H1 (cell line): ENCODE measurements at regions not wholly inside any gene's neighbourhood (a gene's known extent, or its start where the extent isn't known, plus 50 kb on each side); places are given as distances from the start of the nearest gene placed in this dataset.

ENCODE experiments used
- CHD1 ChIP-seq: IDR thresholded peaks from 2 replicates; pipeline ENCODE4 v1.6.1; 2012; ENCODE audit warnings: low read depth, low read length, improper control_type of control experiment
- EP300 ChIP-seq, 2 experiments: IDR thresholded peaks; 1 replicate in 1 of 2; 2 replicates in 1 of 2; pipeline ENCODE4 v1.6.1; 2011 to 2012; ENCODE audit warnings: low read depth in 2 of 2, low read length in 2 of 2, mild to moderate bottlenecking in 2 of 2, borderline replicate concordance in 1 of 2, inconsistent platforms in 1 of 2, moderate library complexity in 1 of 2
- HDAC2 ChIP-seq, 2 experiments: fragments of 300-600 bp in 1 of 2; sonication (generic) in 1 of 2; IDR thresholded peaks; 2 replicates each; pipeline ENCODE4 v1.6.1; 2011 to 2012; ENCODE audit warnings: low read depth in 2 of 2, low read length in 2 of 2, mild to moderate bottlenecking in 2 of 2, moderate library complexity in 2 of 2, borderline replicate concordance in 1 of 2, inconsistent platforms in 1 of 2
- PHF8 ChIP-seq: fragments of 200-600 bp; sonication (generic); conservative IDR thresholded peaks from 2 replicates; pipeline ENCODE4 v1.7.1; 2012; ENCODE audit warnings: low read depth, mild to moderate bottlenecking, inconsistent platforms, low read length, moderate library complexity
- POLR2A ChIP-seq, 2 experiments: IDR thresholded peaks; 1 replicate in 1 of 2; 2 replicates in 1 of 2; pipeline ENCODE4 v1.6.1; 2011; ENCODE audit warnings: low read depth in 2 of 2, low read length in 2 of 2, mild to moderate bottlenecking in 2 of 2; ENCODE audit errors: control extremely low read depth in 1 of 2
- POLR2AphosphoS5 ChIP-seq: IDR thresholded peaks from 2 replicates; pipeline ENCODE4 v1.6.1; 2011; ENCODE audit warnings: low read depth, low read length
- RBBP5 ChIP-seq: IDR thresholded peaks from 2 replicates; pipeline ENCODE4 v1.7.1; 2012; ENCODE audit warnings: low read depth, mild to moderate bottlenecking, inconsistent platforms, low read length, moderate library complexity, borderline replicate concordance
- SIX5 ChIP-seq: IDR thresholded peaks from 2 replicates; pipeline ENCODE4 v1.6.1; 2011; ENCODE audit warnings: mild to moderate bottlenecking, low read depth, low read length
- SP4 ChIP-seq: IDR thresholded peaks from 2 replicates; pipeline ENCODE4 v1.6.1; 2012; ENCODE audit warnings: low read length, inconsistent platforms
- YY1 ChIP-seq: IDR thresholded peaks from 2 replicates; pipeline ENCODE4 v1.6.1; 2011; ENCODE audit warnings: low read depth, mild to moderate bottlenecking, low read length
- TF ChIP-seq, protein P1 (sequence below): fragments of 300-600 bp; sonication (generic); IDR thresholded peaks from 2 replicates; pipeline ENCODE4 v1.7.1; 2012; ENCODE audit warnings: low read length, moderate library complexity, mild to moderate bottlenecking, inconsistent platforms; ENCODE audit not compliant: insufficient replicate concordance
- TF ChIP-seq, protein P2 (sequence below): IDR thresholded peaks from 2 replicates; pipeline ENCODE4 v1.6.1; 2012; ENCODE audit warnings: inconsistent platforms

DNA sequence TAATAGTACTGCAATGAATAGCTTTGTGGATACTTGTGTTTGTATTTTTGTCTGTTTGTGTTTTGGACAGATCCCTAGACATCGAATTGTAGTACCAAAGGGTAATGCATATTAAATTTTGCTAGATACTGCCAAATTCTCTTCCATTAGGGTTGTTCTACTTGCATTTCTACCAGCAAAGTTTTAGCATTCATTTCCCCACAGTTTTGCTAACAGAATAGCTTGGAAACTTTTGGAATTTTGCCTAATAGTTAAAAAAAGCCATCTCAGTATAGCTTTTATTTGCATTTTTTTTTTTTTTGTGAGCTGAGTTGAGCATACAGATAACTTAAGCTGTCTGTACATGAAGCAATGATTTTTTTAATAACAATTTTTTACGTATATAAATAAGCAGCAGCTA, 1084.9 kb downstream of the ADGRL3 start (continued):
- TF ChIP-seq, protein P1, sequence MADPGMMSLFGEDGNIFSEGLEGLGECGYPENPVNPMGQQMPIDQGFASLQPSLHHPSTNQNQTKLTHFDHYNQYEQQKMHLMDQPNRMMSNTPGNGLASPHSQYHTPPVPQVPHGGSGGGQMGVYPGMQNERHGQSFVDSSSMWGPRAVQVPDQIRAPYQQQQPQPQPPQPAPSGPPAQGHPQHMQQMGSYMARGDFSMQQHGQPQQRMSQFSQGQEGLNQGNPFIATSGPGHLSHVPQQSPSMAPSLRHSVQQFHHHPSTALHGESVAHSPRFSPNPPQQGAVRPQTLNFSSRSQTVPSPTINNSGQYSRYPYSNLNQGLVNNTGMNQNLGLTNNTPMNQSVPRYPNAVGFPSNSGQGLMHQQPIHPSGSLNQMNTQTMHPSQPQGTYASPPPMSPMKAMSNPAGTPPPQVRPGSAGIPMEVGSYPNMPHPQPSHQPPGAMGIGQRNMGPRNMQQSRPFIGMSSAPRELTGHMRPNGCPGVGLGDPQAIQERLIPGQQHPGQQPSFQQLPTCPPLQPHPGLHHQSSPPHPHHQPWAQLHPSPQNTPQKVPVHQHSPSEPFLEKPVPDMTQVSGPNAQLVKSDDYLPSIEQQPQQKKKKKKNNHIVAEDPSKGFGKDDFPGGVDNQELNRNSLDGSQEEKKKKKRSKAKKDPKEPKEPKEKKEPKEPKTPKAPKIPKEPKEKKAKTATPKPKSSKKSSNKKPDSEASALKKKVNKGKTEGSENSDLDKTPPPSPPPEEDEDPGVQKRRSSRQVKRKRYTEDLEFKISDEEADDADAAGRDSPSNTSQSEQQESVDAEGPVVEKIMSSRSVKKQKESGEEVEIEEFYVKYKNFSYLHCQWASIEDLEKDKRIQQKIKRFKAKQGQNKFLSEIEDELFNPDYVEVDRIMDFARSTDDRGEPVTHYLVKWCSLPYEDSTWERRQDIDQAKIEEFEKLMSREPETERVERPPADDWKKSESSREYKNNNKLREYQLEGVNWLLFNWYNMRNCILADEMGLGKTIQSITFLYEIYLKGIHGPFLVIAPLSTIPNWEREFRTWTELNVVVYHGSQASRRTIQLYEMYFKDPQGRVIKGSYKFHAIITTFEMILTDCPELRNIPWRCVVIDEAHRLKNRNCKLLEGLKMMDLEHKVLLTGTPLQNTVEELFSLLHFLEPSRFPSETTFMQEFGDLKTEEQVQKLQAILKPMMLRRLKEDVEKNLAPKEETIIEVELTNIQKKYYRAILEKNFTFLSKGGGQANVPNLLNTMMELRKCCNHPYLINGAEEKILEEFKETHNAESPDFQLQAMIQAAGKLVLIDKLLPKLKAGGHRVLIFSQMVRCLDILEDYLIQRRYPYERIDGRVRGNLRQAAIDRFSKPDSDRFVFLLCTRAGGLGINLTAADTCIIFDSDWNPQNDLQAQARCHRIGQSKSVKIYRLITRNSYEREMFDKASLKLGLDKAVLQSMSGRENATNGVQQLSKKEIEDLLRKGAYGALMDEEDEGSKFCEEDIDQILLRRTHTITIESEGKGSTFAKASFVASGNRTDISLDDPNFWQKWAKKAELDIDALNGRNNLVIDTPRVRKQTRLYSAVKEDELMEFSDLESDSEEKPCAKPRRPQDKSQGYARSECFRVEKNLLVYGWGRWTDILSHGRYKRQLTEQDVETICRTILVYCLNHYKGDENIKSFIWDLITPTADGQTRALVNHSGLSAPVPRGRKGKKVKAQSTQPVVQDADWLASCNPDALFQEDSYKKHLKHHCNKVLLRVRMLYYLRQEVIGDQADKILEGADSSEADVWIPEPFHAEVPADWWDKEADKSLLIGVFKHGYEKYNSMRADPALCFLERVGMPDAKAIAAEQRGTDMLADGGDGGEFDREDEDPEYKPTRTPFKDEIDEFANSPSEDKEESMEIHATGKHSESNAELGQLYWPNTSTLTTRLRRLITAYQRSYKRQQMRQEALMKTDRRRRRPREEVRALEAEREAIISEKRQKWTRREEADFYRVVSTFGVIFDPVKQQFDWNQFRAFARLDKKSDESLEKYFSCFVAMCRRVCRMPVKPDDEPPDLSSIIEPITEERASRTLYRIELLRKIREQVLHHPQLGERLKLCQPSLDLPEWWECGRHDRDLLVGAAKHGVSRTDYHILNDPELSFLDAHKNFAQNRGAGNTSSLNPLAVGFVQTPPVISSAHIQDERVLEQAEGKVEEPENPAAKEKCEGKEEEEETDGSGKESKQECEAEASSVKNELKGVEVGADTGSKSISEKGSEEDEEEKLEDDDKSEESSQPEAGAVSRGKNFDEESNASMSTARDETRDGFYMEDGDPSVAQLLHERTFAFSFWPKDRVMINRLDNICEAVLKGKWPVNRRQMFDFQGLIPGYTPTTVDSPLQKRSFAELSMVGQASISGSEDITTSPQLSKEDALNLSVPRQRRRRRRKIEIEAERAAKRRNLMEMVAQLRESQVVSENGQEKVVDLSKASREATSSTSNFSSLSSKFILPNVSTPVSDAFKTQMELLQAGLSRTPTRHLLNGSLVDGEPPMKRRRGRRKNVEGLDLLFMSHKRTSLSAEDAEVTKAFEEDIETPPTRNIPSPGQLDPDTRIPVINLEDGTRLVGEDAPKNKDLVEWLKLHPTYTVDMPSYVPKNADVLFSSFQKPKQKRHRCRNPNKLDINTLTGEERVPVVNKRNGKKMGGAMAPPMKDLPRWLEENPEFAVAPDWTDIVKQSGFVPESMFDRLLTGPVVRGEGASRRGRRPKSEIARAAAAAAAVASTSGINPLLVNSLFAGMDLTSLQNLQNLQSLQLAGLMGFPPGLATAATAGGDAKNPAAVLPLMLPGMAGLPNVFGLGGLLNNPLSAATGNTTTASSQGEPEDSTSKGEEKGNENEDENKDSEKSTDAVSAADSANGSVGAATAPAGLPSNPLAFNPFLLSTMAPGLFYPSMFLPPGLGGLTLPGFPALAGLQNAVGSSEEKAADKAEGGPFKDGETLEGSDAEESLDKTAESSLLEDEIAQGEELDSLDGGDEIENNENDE = no peak
- TF ChIP-seq HDAC2 (IDR thresholded peaks at IDR 0.05; ENCODE audit: borderline replicate concordance in 1 of 2, low read depth in 2 of 2, low read length in 2 of 2) (no peak), POLR2AphosphoS5 (no peak), YY1 (no peak), SP4 (no peak), EP300 (IDR thresholded peaks at IDR 0.05; ENCODE audit: borderline replicate concordance in 1 of 2, low read depth in 2 of 2, low read length in 2 of 2) (no peak), CHD1 (no peak), POLR2A (IDR thresholded peaks at IDR 0.05; ENCODE audit: control extremely low read depth in 1 of 2, low read depth in 2 of 2, low read length in 2 of 2) (no peak), RBBP5 (no peak), PHF8 (no peak), SIX5 (no peak)
- TF ChIP-seq, protein P2, sequence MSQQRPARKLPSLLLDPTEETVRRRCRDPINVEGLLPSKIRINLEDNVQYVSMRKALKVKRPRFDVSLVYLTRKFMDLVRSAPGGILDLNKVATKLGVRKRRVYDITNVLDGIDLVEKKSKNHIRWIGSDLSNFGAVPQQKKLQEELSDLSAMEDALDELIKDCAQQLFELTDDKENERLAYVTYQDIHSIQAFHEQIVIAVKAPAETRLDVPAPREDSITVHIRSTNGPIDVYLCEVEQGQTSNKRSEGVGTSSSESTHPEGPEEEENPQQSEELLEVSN = no peak
